ENCODE measurements at regions not wholly inside any gene's neighbourhood (a gene's known extent, or its start where the extent isn't known, plus 50 kb on each side); places are given as distances from the start of the nearest gene placed in this dataset.

GRCh38 chr13:111976474-111977178 lies 90.3 kb upstream of the SOX1 start:
- Mint-ChIP-seq H3K4me1 (peaks cover 0 to 3% (median 0%) of the 10 kb centered on the region in 4 donors), H3K4me3 (no peak overlapping the region), H3K27ac (no peak overlapping the region), H3K9me3 (peaks cover 0 to 12% (median 6%) of the 10 kb centered on the region in 7 donors), H3K36me3 (no peaks in the 10 kb centered on the region), H3K27me3 (peaks cover 14% of the 10 kb centered on the region)
- H3K27me3 ChIP-seq (ENCODE audit: control insufficient read depth, insufficient read depth, low read length) = no peaks in the 10 kb centered on the region
- no peak for DNase-seq
- no peak overlapping the region for H3K4me3 ChIP-seq (ENCODE audit: low read depth, low read length)
- H3K27ac ChIP-seq (ENCODE audit: insufficient read depth, low read length, poor library complexity, severe bottlenecking) = no peak overlapping the region
- H3K4me1 ChIP-seq (ENCODE audit: control insufficient read depth, insufficient read depth, low read length, poor library complexity, severe bottlenecking) = no peaks in the 10 kb centered on the region
- no peaks in the 10 kb centered on the region for H3K9me3 ChIP-seq (ENCODE audit: control insufficient read depth in 2 of 2, low read length in 2 of 2)
- no peaks in the 10 kb centered on the region for H3K36me3 ChIP-seq (ENCODE audit: control insufficient read depth, insufficient read depth, low read length)
- no peak for ATAC-seq (ENCODE audit: low read depth in 2 of 2)

- Mint-ChIP-seq H3K27me3 (peaks cover 11% of the 10 kb centered on the region), H3K9me3 (peaks cover 0 to 13% (median 5%) of the 10 kb centered on the region in 7 donors), H3K4me1 (peaks cover 0 to 3% (median 0%) of the 10 kb centered on the region in 4 donors), H3K27ac (no peak overlapping the region), H3K36me3 (no peaks in the 10 kb centered on the region), H3K4me3 (no peak overlapping the region)
- DNase-seq (no peak), ATAC-seq (ENCODE audit: low read depth in 2 of 2) (no peak)
- Histone ChIP-seq H3K27ac (ENCODE audit: insufficient read depth, low read length, poor library complexity, severe bottlenecking) (no peak overlapping the region), H3K36me3 (ENCODE audit: control insufficient read depth, insufficient read depth, low read length) (no peaks in the 10 kb centered on the region), H3K27me3 (ENCODE audit: control insufficient read depth, insufficient read depth, low read length) (no peaks in the 10 kb centered on the region), H3K9me3 (ENCODE audit: control insufficient read depth in 2 of 2, low read length in 2 of 2) (no peaks in the 10 kb centered on the region), H3K4me1 (ENCODE audit: control insufficient read depth, insufficient read depth, low read length, poor library complexity, severe bottlenecking) (no peaks in the 10 kb centered on the region), H3K4me3 (ENCODE audit: low read depth, low read length) (no peak overlapping the region)
These were observed 89.8 kb upstream of the SOX1 start for GRCh38 chr13:111977179-111977506.

GRCh38 chr13:111978546-111978945 lies 88.4 kb upstream of the SOX1 start:
- DNase-seq = no peak
- Histone ChIP-seq H3K4me3 (ENCODE audit: low read depth, low read length) (no peak overlapping the region), H3K36me3 (ENCODE audit: control insufficient read depth, insufficient read depth, low read length) (no peaks in the 10 kb centered on the region), H3K27ac (ENCODE audit: insufficient read depth, low read length, poor library complexity, severe bottlenecking) (no peak overlapping the region), H3K27me3 (ENCODE audit: control insufficient read depth, insufficient read depth, low read length) (no peaks in the 10 kb centered on the region), H3K4me1 (ENCODE audit: control insufficient read depth, insufficient read depth, low read length, poor library complexity, severe bottlenecking) (no peaks in the 10 kb centered on the region), H3K9me3 (ENCODE audit: control insufficient read depth in 2 of 2, low read length in 2 of 2) (no peaks in the 10 kb centered on the region)
- no peak overlapping the region for H3K27ac Mint-ChIP-seq
- no peak overlapping the region for H3K4me3 Mint-ChIP-seq
- H3K4me1 Mint-ChIP-seq = peaks cover 0 to 3% (median 0%) of the 10 kb centered on the region in 4 donors
- no peak for ATAC-seq (ENCODE audit: low read depth in 2 of 2)
- H3K36me3 Mint-ChIP-seq = no peaks in the 10 kb centered on the region
- H3K9me3 Mint-ChIP-seq = peaks cover 0 to 14% (median 5%) of the 10 kb centered on the region in 7 donors
- peaks cover 4% of the 10 kb centered on the region for H3K27me3 Mint-ChIP-seq

- H3K9me3 Mint-ChIP-seq = peaks cover 0 to 3% (median 2%) of the 10 kb centered on the region in 7 donors
- DNase-seq = no peak
- no peak overlapping the region for H3K4me3 ChIP-seq (ENCODE audit: low read depth, low read length)
- H3K36me3 ChIP-seq (ENCODE audit: control insufficient read depth, insufficient read depth, low read length) = no peaks in the 10 kb centered on the region
- ATAC-seq (ENCODE audit: low read depth in 2 of 2) = no peak
- H3K36me3 Mint-ChIP-seq = no peaks in the 10 kb centered on the region
- no peak overlapping the region for H3K4me3 Mint-ChIP-seq
- H3K27me3 ChIP-seq (ENCODE audit: control insufficient read depth, insufficient read depth, low read length) = no peaks in the 10 kb centered on the region
- H3K4me1 ChIP-seq (ENCODE audit: control insufficient read depth, insufficient read depth, low read length, poor library complexity, severe bottlenecking) = no peaks in the 10 kb centered on the region
- H3K4me1 Mint-ChIP-seq = no peaks in the 10 kb centered on the region
- H3K27me3 Mint-ChIP-seq = peaks cover 4% of the 10 kb centered on the region
- no peak overlapping the region for H3K27ac Mint-ChIP-seq
- H3K9me3 ChIP-seq (ENCODE audit: control insufficient read depth in 2 of 2, low read length in 2 of 2) = no peaks in the 10 kb centered on the region
- H3K27ac ChIP-seq (ENCODE audit: insufficient read depth, low read length, poor library complexity, severe bottlenecking) = no peak overlapping the region
These were observed 86.6 kb upstream of the SOX1 start for GRCh38 chr13:111980146-111980929.

GRCh38 chr13:111981006-111981405 lies 85.9 kb upstream of the SOX1 start:
- Mint-ChIP-seq H3K4me3 (no peak overlapping the region), H3K9me3 (peaks cover 0 to 3% (median 0%) of the 10 kb centered on the region in 7 donors), H3K27ac (no peak overlapping the region), H3K27me3 (peaks cover 4% of the 10 kb centered on the region), H3K36me3 (no peaks in the 10 kb centered on the region), H3K4me1 (no peaks in the 10 kb centered on the region)
- Histone ChIP-seq H3K4me3 (ENCODE audit: low read depth, low read length) (no peak overlapping the region), H3K27ac (ENCODE audit: insufficient read depth, low read length, poor library complexity, severe bottlenecking) (no peak overlapping the region), H3K4me1 (ENCODE audit: control insufficient read depth, insufficient read depth, low read length, poor library complexity, severe bottlenecking) (no peaks in the 10 kb centered on the region), H3K36me3 (ENCODE audit: control insufficient read depth, insufficient read depth, low read length) (no peaks in the 10 kb centered on the region), H3K27me3 (ENCODE audit: control insufficient read depth, insufficient read depth, low read length) (no peaks in the 10 kb centered on the region), H3K9me3 (ENCODE audit: control insufficient read depth in 2 of 2, low read length in 2 of 2) (no peaks in the 10 kb centered on the region)
- no peak for ATAC-seq (ENCODE audit: low read depth in 2 of 2)
- no peak for DNase-seq

- no peaks in the 10 kb centered on the region for H3K36me3 ChIP-seq (ENCODE audit: control insufficient read depth, insufficient read depth, low read length)
- no peak overlapping the region for H3K4me3 Mint-ChIP-seq
- H3K9me3 ChIP-seq (ENCODE audit: control insufficient read depth in 2 of 2, low read length in 2 of 2) = no peaks in the 10 kb centered on the region
- H3K27ac ChIP-seq (ENCODE audit: insufficient read depth, low read length, poor library complexity, severe bottlenecking) = no peak overlapping the region
- no peaks in the 10 kb centered on the region for H3K27me3 ChIP-seq (ENCODE audit: control insufficient read depth, insufficient read depth, low read length)
- H3K27ac Mint-ChIP-seq = no peak overlapping the region
- H3K36me3 Mint-ChIP-seq = no peaks in the 10 kb centered on the region
- no peaks in the 10 kb centered on the region for H3K4me1 Mint-ChIP-seq
- peaks cover 4% of the 10 kb centered on the region for H3K27me3 Mint-ChIP-seq
- no peaks in the 10 kb centered on the region for H3K4me1 ChIP-seq (ENCODE audit: control insufficient read depth, insufficient read depth, low read length, poor library complexity, severe bottlenecking)
- no peak overlapping the region for H3K4me3 ChIP-seq (ENCODE audit: low read depth, low read length)
- no peak for ATAC-seq (ENCODE audit: low read depth in 2 of 2)
- peaks cover 0 to 3% (median 0%) of the 10 kb centered on the region in 7 donors for H3K9me3 Mint-ChIP-seq
- no peak for DNase-seq
These were observed 85.3 kb upstream of the SOX1 start for GRCh38 chr13:111981446-111982165.

- Histone ChIP-seq H3K36me3 (ENCODE audit: control insufficient read depth, insufficient read depth, low read length) (no peaks in the 10 kb centered on the region), H3K9me3 (ENCODE audit: control insufficient read depth in 2 of 2, low read length in 2 of 2) (no peaks in the 10 kb centered on the region), H3K27ac (ENCODE audit: insufficient read depth, low read length, poor library complexity, severe bottlenecking) (no peak overlapping the region), H3K4me3 (ENCODE audit: low read depth, low read length) (no peak overlapping the region), H3K4me1 (ENCODE audit: control insufficient read depth, insufficient read depth, low read length, poor library complexity, severe bottlenecking) (no peaks in the 10 kb centered on the region), H3K27me3 (ENCODE audit: control insufficient read depth, insufficient read depth, low read length) (no peaks in the 10 kb centered on the region)
- H3K4me3 Mint-ChIP-seq = no peak overlapping the region
- no peak for ATAC-seq (ENCODE audit: low read depth in 2 of 2)
- no peaks in the 10 kb centered on the region for H3K4me1 Mint-ChIP-seq
- no peak overlapping the region for H3K27ac Mint-ChIP-seq
- DNase-seq = no peak
- no peaks in the 10 kb centered on the region for H3K36me3 Mint-ChIP-seq
- peaks cover 5% of the 10 kb centered on the region for H3K27me3 Mint-ChIP-seq
- H3K9me3 Mint-ChIP-seq = peaks cover 0 to 6% (median 4%) of the 10 kb centered on the region in 7 donors
These were observed 82.6 kb upstream of the SOX1 start for GRCh38 chr13:111984349-111984748.
